Ascending aorta (tissue), 2 donors: ENCODE measurements at regions not wholly inside any gene's neighbourhood (a gene's known extent, or its start where the extent isn't known, plus 50 kb on each side); places are given as distances from the start of the nearest gene placed in this dataset.

Source experiments
- DNase-seq, 2 donors: peaks; one replicate each; pipeline ENCODE4 v3.0.0-alpha.2; 2019; ENCODE audit warnings: low spot score in 2 of 2
- H3K27ac ChIP-seq, 2 donors: fragments of 200-600 bp; sonication (generic); one replicate each; pipeline ENCODE4 v1.5.1; 2016 to 2017; ENCODE audit warnings: mild to moderate bottlenecking in 1 of 2
- H3K27me3 ChIP-seq: fragments of 200-600 bp; sonication (generic); one replicate; pipeline ENCODE4 v1.5.1; 2017
- H3K36me3 ChIP-seq, 2 donors: fragments of 200-600 bp; sonication (generic); one replicate each; pipeline ENCODE4 v1.5.1; 2016
- H3K4me1 ChIP-seq, 2 donors: fragments of 200-600 bp; sonication (generic); one replicate each; pipeline ENCODE4 v1.5.1; 2016 to 2017; ENCODE audit warnings: mild to moderate bottlenecking in 1 of 2
- H3K4me3 ChIP-seq, 2 donors: fragments of 200-600 bp; sonication (generic); one replicate each; pipeline ENCODE4 v1.5.1; 2016 to 2017; ENCODE audit warnings: mild to moderate bottlenecking in 1 of 2
- H3K9me3 ChIP-seq, 2 donors: fragments of 200-600 bp; sonication (generic); one replicate each; pipeline ENCODE4 v1.5.1; 2016
- CTCF ChIP-seq, 3 experiments: fragments of 200-600 bp in 2 of 3; fragments of 450-650 bp in 1 of 3; sonication (generic) in 2 of 3; IDR thresholded peaks; one replicate each; pipeline ENCODE4 v1.5.1; 2016 to 2019; ENCODE audit warnings: antibody characterized with exemption in 3 of 3, mild to moderate bottlenecking in 1 of 3, moderate library complexity in 1 of 3
- intact Hi-C: fragments of 100-400 bp; cut with DNase I; formaldehyde crosslinking; loops from one replicate; pipeline ENCODE4 v1.15.1; 2023

GRCh38 chr18:38539856-38540255, 974.3 kb upstream of the CELF4 start:
- no peak for DNase-seq
- intact Hi-C loops, result no loop called here
- Histone ChIP-seq H3K27me3 (no peaks in the 10 kb centered on the region), H3K4me3 (no peak overlapping the region), H3K36me3 (no peaks in the 10 kb centered on the region), H3K9me3 (no peaks in the 10 kb centered on the region), H3K4me1 (no peaks in the 10 kb centered on the region), H3K27ac (no peak overlapping the region)
- TF ChIP-seq CTCF (IDR thresholded peaks at IDR 0.05), result no peak

- no peaks in the 10 kb centered on the region for H3K4me1 ChIP-seq
- no peaks in the 10 kb centered on the region for H3K9me3 ChIP-seq
- no peak for TF ChIP-seq CTCF (IDR thresholded peaks at IDR 0.05)
- intact Hi-C loops, result no loop called here
- H3K27ac ChIP-seq, result no peak overlapping the region
- no peaks in the 10 kb centered on the region for H3K36me3 ChIP-seq
- no peaks in the 10 kb centered on the region for H3K27me3 ChIP-seq
- no peak for DNase-seq
- no peak overlapping the region for H3K4me3 ChIP-seq
Measured at GRCh38 chr18:38539371-38539770, 973.8 kb upstream of the CELF4 start.

GRCh38 chr18:38534073-38534472, 968.5 kb upstream of the CELF4 start:
- TF ChIP-seq CTCF (IDR thresholded peaks at IDR 0.05), result no peak
- Histone ChIP-seq H3K4me1 (no peaks in the 10 kb centered on the region), H3K9me3 (no peaks in the 10 kb centered on the region), H3K36me3 (no peaks in the 10 kb centered on the region), H3K27ac (no peak overlapping the region), H3K27me3 (no peaks in the 10 kb centered on the region), H3K4me3 (no peak overlapping the region)
- no peak for DNase-seq
- intact Hi-C loops, result no loop called here

- H3K4me1 ChIP-seq, result no peaks in the 10 kb centered on the region
- no peak for DNase-seq
- intact Hi-C loops, result no loop called here
- no peak overlapping the region for H3K27ac ChIP-seq
- H3K9me3 ChIP-seq, result no peaks in the 10 kb centered on the region
- H3K4me3 ChIP-seq, result no peak overlapping the region
- TF ChIP-seq CTCF (IDR thresholded peaks at IDR 0.05), result no peak
- H3K36me3 ChIP-seq, result no peaks in the 10 kb centered on the region
- H3K27me3 ChIP-seq, result no peaks in the 10 kb centered on the region
Measured at GRCh38 chr18:38526922-38527321, 961.3 kb upstream of the CELF4 start.

GRCh38 chr18:38525039-38525438, 959.4 kb upstream of the CELF4 start:
- no peaks in the 10 kb centered on the region for H3K36me3 ChIP-seq
- no peak for TF ChIP-seq CTCF (IDR thresholded peaks at IDR 0.05)
- H3K4me3 ChIP-seq, result no peak overlapping the region
- intact Hi-C loops, result no loop called here
- H3K27me3 ChIP-seq, result no peaks in the 10 kb centered on the region
- no peak for DNase-seq
- H3K27ac ChIP-seq, result no peak overlapping the region
- no peaks in the 10 kb centered on the region for H3K9me3 ChIP-seq
- no peaks in the 10 kb centered on the region for H3K4me1 ChIP-seq

GRCh38 chr18:38520786-38521185, 955.2 kb upstream of the CELF4 start:
- no peak for TF ChIP-seq CTCF (IDR thresholded peaks at IDR 0.05)
- no peaks in the 10 kb centered on the region for H3K9me3 ChIP-seq
- H3K36me3 ChIP-seq, result no peaks in the 10 kb centered on the region
- H3K27ac ChIP-seq, result no peak overlapping the region
- no peaks in the 10 kb centered on the region for H3K27me3 ChIP-seq
- no peak for DNase-seq
- intact Hi-C loops, result no loop called here
- H3K4me1 ChIP-seq, result no peaks in the 10 kb centered on the region
- H3K4me3 ChIP-seq, result no peak overlapping the region
